Osteoblast (primary cell): ENCODE measurements at regions not wholly inside any gene's neighbourhood (a gene's known extent, or its start where the extent isn't known, plus 50 kb on each side); places are given as distances from the start of the nearest gene placed in this dataset.

Experiments used
- DNase-seq: peaks from one replicate; pipeline ENCODE4 v3.0.0; 2011; ENCODE audit warnings: low spot score, mixed read lengths; ENCODE audit not compliant: insufficient read length; ENCODE audit errors: missing footprints
- H2AFZ ChIP-seq: 2 replicates; pipeline ENCODE4 v1.6.0; 2011; ENCODE audit warnings: mild to moderate bottlenecking, low read length
- H3K27ac ChIP-seq: 2 replicates; pipeline ENCODE4 v1.5.1; 2011; ENCODE audit warnings: mild to moderate bottlenecking, low read depth, low read length, moderate library complexity
- H3K27me3 ChIP-seq: 2 replicates; pipeline ENCODE4 v1.6.0; 2012; ENCODE audit warnings: mild to moderate bottlenecking, control low read depth, inconsistent platforms, low read length, moderate library complexity; ENCODE audit not compliant: insufficient read depth
- H3K36me3 ChIP-seq: 2 replicates; pipeline ENCODE4 v1.5.1; 2011; ENCODE audit warnings: mild to moderate bottlenecking, low read length, control low read depth, moderate library complexity; ENCODE audit not compliant: insufficient read depth
- H3K4me1 ChIP-seq: 2 replicates; pipeline ENCODE4 v1.5.1; 2011; ENCODE audit warnings: mild to moderate bottlenecking, low read length, control low read depth, moderate library complexity; ENCODE audit not compliant: insufficient read depth
- H3K4me2 ChIP-seq: 2 replicates; pipeline ENCODE4 v1.6.0; 2011; ENCODE audit warnings: mild to moderate bottlenecking, low read length; ENCODE audit not compliant: insufficient read depth
- H3K4me3 ChIP-seq: fragments of 200-600 bp; sonication (generic); 3 replicates; pipeline ENCODE4 v1.5.1; 2012; ENCODE audit warnings: mild to moderate bottlenecking, low read length, inconsistent platforms; ENCODE audit not compliant: insufficient read depth
- H3K79me2 ChIP-seq: 2 replicates; pipeline ENCODE4 v1.6.0; 2012; ENCODE audit warnings: mild to moderate bottlenecking, low read length, control low read depth, inconsistent platforms; ENCODE audit not compliant: insufficient read depth
- H3K9me3 ChIP-seq: 2 replicates; pipeline ENCODE4 v1.5.1; 2011; ENCODE audit warnings: low read depth, low read length, control low read depth
- H4K20me1 ChIP-seq: 2 replicates; pipeline ENCODE4 v1.6.0; 2012; ENCODE audit warnings: mild to moderate bottlenecking, low read length, control low read depth; ENCODE audit not compliant: insufficient read depth
- TF ChIP-seq, protein P1 (sequence below): IDR thresholded peaks from 2 replicates; pipeline ENCODE4 v1.5.1; 2011; ENCODE audit warnings: mild to moderate bottlenecking, low read depth, low read length, moderate library complexity; ENCODE audit errors: extremely low read depth

DNA sequence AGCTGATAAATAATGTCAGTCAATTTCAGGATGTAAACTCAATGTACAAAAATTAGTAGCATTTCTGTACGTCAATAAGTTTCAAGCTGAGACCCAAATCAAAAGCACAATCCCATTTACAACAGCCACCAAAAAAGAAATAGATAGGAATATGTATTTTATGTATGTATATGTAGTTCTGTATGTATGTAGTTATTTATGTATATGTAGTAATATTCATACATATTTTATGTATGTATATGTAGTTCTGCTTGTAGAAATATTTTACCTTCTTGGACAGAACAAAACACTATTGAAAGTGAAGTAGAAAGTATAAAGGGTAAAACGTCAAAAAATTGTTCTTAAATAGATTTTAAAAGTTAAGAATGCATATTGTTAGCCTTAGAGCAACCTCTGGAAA lies 591.0 kb upstream of the SETBP1 start:
- Histone ChIP-seq H3K9me3 (no peaks in the 10 kb centered on the region), H3K4me3 (no peak overlapping the region), H3K36me3 (no peaks in the 10 kb centered on the region), H3K4me2 (no peak overlapping the region), H4K20me1 (no peaks in the 10 kb centered on the region), H3K4me1 (no peaks in the 10 kb centered on the region), H3K27me3 (no peaks in the 10 kb centered on the region), H3K79me2 (no peaks in the 10 kb centered on the region), H2AFZ (no peak overlapping the region), H3K27ac (no peak overlapping the region)
- TF ChIP-seq, protein P1, sequence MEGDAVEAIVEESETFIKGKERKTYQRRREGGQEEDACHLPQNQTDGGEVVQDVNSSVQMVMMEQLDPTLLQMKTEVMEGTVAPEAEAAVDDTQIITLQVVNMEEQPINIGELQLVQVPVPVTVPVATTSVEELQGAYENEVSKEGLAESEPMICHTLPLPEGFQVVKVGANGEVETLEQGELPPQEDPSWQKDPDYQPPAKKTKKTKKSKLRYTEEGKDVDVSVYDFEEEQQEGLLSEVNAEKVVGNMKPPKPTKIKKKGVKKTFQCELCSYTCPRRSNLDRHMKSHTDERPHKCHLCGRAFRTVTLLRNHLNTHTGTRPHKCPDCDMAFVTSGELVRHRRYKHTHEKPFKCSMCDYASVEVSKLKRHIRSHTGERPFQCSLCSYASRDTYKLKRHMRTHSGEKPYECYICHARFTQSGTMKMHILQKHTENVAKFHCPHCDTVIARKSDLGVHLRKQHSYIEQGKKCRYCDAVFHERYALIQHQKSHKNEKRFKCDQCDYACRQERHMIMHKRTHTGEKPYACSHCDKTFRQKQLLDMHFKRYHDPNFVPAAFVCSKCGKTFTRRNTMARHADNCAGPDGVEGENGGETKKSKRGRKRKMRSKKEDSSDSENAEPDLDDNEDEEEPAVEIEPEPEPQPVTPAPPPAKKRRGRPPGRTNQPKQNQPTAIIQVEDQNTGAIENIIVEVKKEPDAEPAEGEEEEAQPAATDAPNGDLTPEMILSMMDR: no peak
- DNase-seq: no peak

DNA sequence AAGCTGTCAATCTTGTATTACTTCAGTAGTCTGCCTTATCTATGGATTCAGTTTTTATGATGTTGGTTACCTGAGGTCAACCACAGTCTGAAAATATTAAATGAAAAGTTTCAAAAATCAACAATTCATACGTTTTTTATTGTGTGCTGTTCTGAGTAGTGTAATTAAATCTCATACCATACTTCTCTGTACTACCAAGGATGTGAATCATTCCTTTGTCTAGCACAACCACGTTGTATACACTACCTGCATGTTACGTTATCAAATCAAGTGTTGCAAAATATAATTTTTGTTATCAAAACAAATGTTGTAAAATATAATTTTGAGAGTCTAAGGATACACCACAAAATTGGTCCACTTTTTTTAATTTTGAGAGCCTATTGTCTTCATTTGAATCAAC lies 590.2 kb upstream of the SETBP1 start:
- Histone ChIP-seq H3K79me2 (no peaks in the 10 kb centered on the region), H3K4me2 (no peak overlapping the region), H3K36me3 (no peaks in the 10 kb centered on the region), H4K20me1 (no peaks in the 10 kb centered on the region), H3K9me3 (no peaks in the 10 kb centered on the region), H3K27ac (no peak overlapping the region), H3K4me1 (no peaks in the 10 kb centered on the region), H3K4me3 (no peak overlapping the region), H3K27me3 (no peaks in the 10 kb centered on the region), H2AFZ (no peak overlapping the region)
- no peak for DNase-seq
- TF ChIP-seq, protein P1: no peak

DNA sequence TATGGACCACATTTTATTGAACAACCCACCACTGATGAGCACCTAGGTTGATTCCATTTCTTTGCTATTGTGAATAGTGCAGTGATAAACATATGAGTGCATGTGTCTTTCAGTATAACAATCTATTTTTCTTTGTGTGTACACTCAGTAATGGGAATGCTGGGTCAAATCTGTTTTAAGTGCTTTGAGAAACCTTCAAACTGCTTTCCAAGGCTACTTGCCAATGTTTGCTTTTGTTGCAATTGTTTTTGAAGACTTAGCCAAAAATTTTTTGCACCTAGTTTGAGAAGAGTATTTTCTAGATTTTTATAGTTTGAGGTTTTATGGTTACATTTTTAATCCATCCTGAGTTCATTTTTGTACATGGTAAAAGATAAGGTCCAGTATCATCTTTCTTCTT lies 587.4 kb upstream of the SETBP1 start:
- Histone ChIP-seq H3K27ac (no peak overlapping the region), H3K36me3 (no peaks in the 10 kb centered on the region), H4K20me1 (no peaks in the 10 kb centered on the region), H2AFZ (no peak overlapping the region), H3K27me3 (no peaks in the 10 kb centered on the region), H3K4me2 (no peak overlapping the region), H3K4me3 (no peak overlapping the region), H3K4me1 (no peaks in the 10 kb centered on the region), H3K9me3 (no peaks in the 10 kb centered on the region), H3K79me2 (no peaks in the 10 kb centered on the region)
- TF ChIP-seq, protein P1: no peak
- no peak for DNase-seq

DNA sequence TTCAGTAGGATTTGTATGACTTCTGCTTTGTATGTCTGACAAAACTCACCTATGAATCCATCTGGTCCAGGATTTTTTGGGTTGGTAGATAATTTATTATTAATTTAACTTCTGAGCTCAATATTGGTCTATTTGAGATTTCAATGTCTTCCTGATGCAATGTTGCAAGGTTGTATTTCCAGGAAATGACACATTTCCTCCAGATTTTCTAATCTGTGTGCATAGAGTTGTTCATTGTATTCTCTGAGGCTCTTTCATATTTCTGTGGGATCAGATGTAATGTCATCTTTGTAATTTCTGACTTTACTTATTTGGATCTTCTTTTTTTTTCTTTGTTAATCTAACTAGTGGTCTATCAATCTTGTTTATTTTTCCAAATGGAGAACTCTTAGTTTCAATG lies 584.7 kb upstream of the SETBP1 start:
- H3K4me2 ChIP-seq: no peak overlapping the region
- no peaks in the 10 kb centered on the region for H3K36me3 ChIP-seq
- no peaks in the 10 kb centered on the region for H3K27me3 ChIP-seq
- no peak overlapping the region for H3K27ac ChIP-seq
- H4K20me1 ChIP-seq: no peaks in the 10 kb centered on the region
- no peak overlapping the region for H3K4me3 ChIP-seq
- no peak for DNase-seq
- no peaks in the 10 kb centered on the region for H3K79me2 ChIP-seq
- no peaks in the 10 kb centered on the region for H3K4me1 ChIP-seq
- H3K9me3 ChIP-seq: no peaks in the 10 kb centered on the region
- no peak overlapping the region for H2AFZ ChIP-seq
- TF ChIP-seq, protein P1: no peak
